Pancreas (tissue), 10 donors: ENCODE measurements at regions not wholly inside any gene's neighbourhood (a gene's known extent, or its start where the extent isn't known, plus 50 kb on each side); places are given as distances from the start of the nearest gene placed in this dataset.

Experiments used
- ATAC-seq, 4 donors: fragments of 200-7000 bp; cut with Tn5 transposase; one replicate each; pipeline versions ENCODE4 v1.8.0 to v1.9.1; 2020; ENCODE audit warnings: mild to moderate bottlenecking in 4 of 4, moderate library complexity in 4 of 4
- DNase-seq, 6 donors: peaks; one replicate each; pipeline ENCODE4 v3.0.0-alpha.2; 2020
- FAIRE-seq: peaks from 2 replicates; lab custom pipeline; 2012; peaks lifted over from hg19 to GRCh38; lab: Jason Lieb, UNC
- H3K27ac ChIP-seq, 4 donors: fragments of 200-600 bp; sonication (generic); 1 replicate in 3 of 4; 2 replicates in 1 of 4; pipeline versions ENCODE4 v1.5.0 to v1.8.0; 2020
- H3K27me3 ChIP-seq, 4 donors: fragments of 200-600 bp; one replicate each; pipeline ENCODE4 v1.8.0; 2021
- H3K36me3 ChIP-seq, 3 donors: fragments of 200-600 bp; sonication (generic) in 1 of 3; one replicate each; pipeline versions ENCODE4 v1.5.0 to v1.8.0; 2020 to 2021
- H3K4me1 ChIP-seq, 3 donors: fragments of 200-600 bp; one replicate each; pipeline ENCODE4 v1.8.0; 2021
- H3K4me3 ChIP-seq, 4 donors: fragments of 200-600 bp; sonication (generic) in 2 of 4; one replicate each; pipeline versions ENCODE4 v1.5.0 to v1.8.0; 2020 to 2021
- H3K9me3 ChIP-seq, 4 donors: fragments of 200-600 bp; one replicate each; pipeline ENCODE4 v1.8.0; 2021
- whole genome bisulfite sequencing, 2 donors: extraction: QIAGEN DNeasy Blood & Tissue Kit; methylation state at CpG; one replicate each; pipeline ENCODE4 v1.1.7; 2013; 5-methylcytosine and 5-hydroxymethylcytosine counted together
- intact Hi-C, 3 donors: fragments of 100-400 bp; cut with DNase I; formaldehyde crosslinking; loops; one replicate each; pipeline versions ENCODE4 v1.11.1 to v1.14.2; 2022
- TF ChIP-seq, protein P1 (sequence below), 4 donors: fragments of 200-600 bp; sonication (generic) in 3 of 4; IDR thresholded peaks; one replicate each; pipeline versions ENCODE4 v1.5.0 to v1.8.0; 2021; ENCODE audit warnings: antibody characterized with exemption in 4 of 4
- donor health status: healthy with polysubstance abuse.
- donor health status: DM: no; HTN: no; CAD: no; lungs with moderate emphysema.
- donor health status: DM: no; HTN: no; CAD: no.
- donor health status: control.
- donor health status: control.
- donor health status: Bipolar disorder and iron deficiency.
- donor health status: DM: yes; HTN: yes; CAD: no.
- donor health status: DM: no; HTN: no; CAD: no.
- donor health status: DM: no; HTN: no; CAD: no.
- donor health status: DM: yes; HTN: yes; CAD: no.

DNA sequence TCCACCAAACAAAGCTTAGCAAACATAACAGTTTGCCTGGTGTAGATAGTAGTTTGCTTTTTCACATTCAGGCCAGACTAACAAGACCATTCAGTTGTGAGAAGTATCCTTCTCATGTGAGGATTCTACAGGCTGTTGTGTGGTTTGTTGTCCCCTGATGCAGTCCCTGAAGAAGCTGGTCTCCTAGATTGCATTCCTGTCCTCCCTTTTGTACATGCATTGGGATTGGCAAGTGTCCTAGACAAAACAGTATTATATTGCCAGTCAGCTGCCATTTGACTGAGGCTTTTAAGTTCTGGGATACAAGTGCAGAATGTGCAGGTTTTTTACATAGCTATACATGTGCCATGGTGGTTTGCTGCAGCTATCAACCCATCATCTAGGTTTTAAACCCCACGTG, 362.0 kb upstream of the IL12A start:
- H3K36me3 ChIP-seq = no peaks in the 10 kb centered on the region
- no peaks in the 10 kb centered on the region for H3K9me3 ChIP-seq
- intact Hi-C loops = no loop called here
- FAIRE-seq (no peak), ATAC-seq (no peak), DNase-seq (no peak)
- H3K27me3 ChIP-seq = no peaks in the 10 kb centered on the region
- 27 to 30% methylated on average over 1 of the region's 1 CpG for WGBS, 2 donors
- TF ChIP-seq, protein P1, sequence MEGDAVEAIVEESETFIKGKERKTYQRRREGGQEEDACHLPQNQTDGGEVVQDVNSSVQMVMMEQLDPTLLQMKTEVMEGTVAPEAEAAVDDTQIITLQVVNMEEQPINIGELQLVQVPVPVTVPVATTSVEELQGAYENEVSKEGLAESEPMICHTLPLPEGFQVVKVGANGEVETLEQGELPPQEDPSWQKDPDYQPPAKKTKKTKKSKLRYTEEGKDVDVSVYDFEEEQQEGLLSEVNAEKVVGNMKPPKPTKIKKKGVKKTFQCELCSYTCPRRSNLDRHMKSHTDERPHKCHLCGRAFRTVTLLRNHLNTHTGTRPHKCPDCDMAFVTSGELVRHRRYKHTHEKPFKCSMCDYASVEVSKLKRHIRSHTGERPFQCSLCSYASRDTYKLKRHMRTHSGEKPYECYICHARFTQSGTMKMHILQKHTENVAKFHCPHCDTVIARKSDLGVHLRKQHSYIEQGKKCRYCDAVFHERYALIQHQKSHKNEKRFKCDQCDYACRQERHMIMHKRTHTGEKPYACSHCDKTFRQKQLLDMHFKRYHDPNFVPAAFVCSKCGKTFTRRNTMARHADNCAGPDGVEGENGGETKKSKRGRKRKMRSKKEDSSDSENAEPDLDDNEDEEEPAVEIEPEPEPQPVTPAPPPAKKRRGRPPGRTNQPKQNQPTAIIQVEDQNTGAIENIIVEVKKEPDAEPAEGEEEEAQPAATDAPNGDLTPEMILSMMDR (IDR thresholded peaks at IDR 0.05) = no peak
- H3K4me3 ChIP-seq = no peak overlapping the region
- H3K27ac ChIP-seq = no peak overlapping the region
- H3K4me1 ChIP-seq = no peaks in the 10 kb centered on the region

DNA sequence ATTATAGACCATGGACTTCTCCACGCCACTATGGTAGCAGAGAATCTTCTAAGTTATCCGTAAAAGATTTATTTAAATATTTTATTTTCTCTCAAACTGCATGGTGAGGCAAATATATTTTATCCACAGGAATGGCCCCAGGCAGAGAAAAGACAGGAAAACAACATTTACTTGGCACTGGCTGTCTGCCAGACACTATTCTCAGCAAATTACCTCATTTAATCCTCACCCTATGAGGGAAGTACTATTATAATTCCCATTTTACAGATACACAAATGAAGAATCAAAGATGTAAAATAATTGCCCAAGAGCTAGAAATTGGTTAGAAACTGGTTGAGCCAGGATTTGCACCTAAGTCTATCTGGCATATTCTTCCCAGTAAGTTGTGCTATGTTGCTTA, 361.4 kb upstream of the IL12A start:
- TF ChIP-seq, protein P1 (IDR thresholded peaks at IDR 0.05) = no peak
- Histone ChIP-seq H3K27me3 (no peaks in the 10 kb centered on the region), H3K4me1 (no peaks in the 10 kb centered on the region), H3K9me3 (no peaks in the 10 kb centered on the region), H3K27ac (no peak overlapping the region), H3K4me3 (no peak overlapping the region), H3K36me3 (no peaks in the 10 kb centered on the region)
- FAIRE-seq (no peak), ATAC-seq (no peak), DNase-seq (no peak)
- intact Hi-C loops = no loop called here
- WGBS, 2 donors = 75 to 91% methylated on average over 2 of the region's 2 CpGs

DNA sequence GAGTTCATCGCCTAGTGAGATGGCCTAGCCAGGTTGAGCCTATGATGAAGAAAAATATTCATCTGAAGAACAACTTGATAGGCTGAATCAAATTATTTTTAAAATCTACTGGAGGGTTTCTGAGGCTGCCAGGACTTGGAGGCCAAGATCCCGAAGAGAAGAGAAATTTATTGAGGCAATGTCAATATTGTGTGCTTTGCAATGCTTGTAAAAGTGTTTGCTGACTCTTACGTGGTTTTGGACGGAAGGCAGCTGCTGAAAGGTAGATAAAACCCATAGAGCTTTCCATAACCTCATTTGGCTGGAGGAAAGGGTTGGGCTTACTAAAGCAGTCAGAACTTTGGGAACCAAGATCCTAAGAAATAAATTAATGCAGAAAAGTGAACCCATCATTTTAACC, 361.0 kb upstream of the IL12A start:
- 41 to 48% methylated on average over 4 of the region's 4 CpGs for WGBS, 2 donors
- no peak overlapping the region for H3K4me3 ChIP-seq
- ATAC-seq (no peak), FAIRE-seq (no peak), DNase-seq (no peak)
- no peaks in the 10 kb centered on the region for H3K9me3 ChIP-seq
- TF ChIP-seq, protein P1 (IDR thresholded peaks at IDR 0.05) = no peak
- H3K36me3 ChIP-seq = no peaks in the 10 kb centered on the region
- no peak overlapping the region for H3K27ac ChIP-seq
- intact Hi-C loops = no loop called here
- H3K27me3 ChIP-seq = no peaks in the 10 kb centered on the region
- no peaks in the 10 kb centered on the region for H3K4me1 ChIP-seq

DNA sequence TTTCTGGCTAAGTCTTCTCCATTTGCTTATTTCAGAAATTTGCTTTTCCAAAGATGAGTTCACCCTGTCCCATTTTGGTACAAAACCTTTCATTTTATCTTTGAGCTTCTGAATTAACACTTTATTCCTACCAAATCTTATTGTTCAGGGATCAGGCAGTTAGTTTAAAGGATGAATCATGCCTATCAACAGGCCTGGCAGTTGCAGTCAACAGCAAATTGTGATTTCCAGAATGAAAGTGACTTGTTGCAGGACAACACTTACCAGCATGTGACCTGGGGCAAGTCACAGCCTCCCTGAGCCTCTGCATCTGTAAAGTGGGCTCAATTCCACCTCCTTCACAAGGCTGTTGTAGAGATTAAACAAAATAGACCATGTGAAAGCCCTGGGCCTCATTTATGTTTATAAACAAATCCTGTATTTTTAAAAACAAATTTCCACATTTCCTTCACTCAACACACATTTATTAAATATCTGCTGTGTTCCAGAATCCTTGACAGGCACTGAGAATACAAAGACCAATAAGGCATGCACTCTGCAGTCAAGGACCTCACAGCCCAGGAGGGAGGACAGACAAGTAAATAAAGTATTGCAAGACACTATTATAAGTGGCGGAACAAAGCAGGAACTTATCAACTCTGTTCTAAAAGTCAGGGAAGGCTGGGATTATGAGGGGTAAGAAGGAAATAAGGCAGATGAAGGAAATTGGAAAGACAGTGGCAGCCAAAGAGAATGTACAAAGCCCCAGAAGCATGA, 359.1 kb upstream of the IL12A start:
- no peak for DNase-seq
- no peak for ATAC-seq
- H3K36me3 ChIP-seq = no peaks in the 10 kb centered on the region
- intact Hi-C loops = no loop called here
- TF ChIP-seq, protein P1 (IDR thresholded peaks at IDR 0.05) = no peak
- H3K4me3 ChIP-seq = no peak overlapping the region
- no peaks in the 10 kb centered on the region for H3K9me3 ChIP-seq
- no peak overlapping the region for H3K27ac ChIP-seq
- WGBS, 2 donors = 76 to 90% methylated on average over 1 of the region's 1 CpG
- H3K27me3 ChIP-seq = no peaks in the 10 kb centered on the region
- no peaks in the 10 kb centered on the region for H3K4me1 ChIP-seq
- no peak for FAIRE-seq

DNA sequence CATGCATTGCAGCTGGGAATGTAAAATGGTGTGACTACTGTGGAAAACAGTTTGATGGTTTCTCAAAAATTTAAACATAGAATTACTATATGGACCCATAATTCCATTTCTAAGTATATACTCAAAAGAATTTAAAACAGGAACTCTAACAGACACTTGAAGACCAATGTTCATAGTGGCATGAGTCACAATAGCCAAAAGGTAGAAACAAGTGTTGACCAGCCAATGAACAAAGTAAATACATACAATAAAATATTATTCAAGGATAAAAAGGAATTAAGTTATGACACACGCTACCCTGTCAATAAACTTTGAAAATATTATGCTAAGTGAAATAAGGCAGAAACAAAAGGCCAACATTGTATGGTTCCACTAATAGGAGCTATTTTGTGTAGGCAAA, 357.4 kb upstream of the IL12A start:
- Histone ChIP-seq H3K9me3 (no peaks in the 10 kb centered on the region), H3K27ac (no peak overlapping the region), H3K4me1 (no peaks in the 10 kb centered on the region), H3K27me3 (no peaks in the 10 kb centered on the region), H3K36me3 (no peaks in the 10 kb centered on the region), H3K4me3 (no peak overlapping the region)
- WGBS, 2 donors = 89 to 93% methylated on average over 1 of the region's 1 CpG
- DNase-seq = no peak
- no peak for ATAC-seq
- TF ChIP-seq, protein P1 (IDR thresholded peaks at IDR 0.05) = no peak
- intact Hi-C loops = no loop called here
- no peak for FAIRE-seq
